Thyroid gland (tissue), 4 donors: ENCODE measurements at regions not wholly inside any gene's neighbourhood (a gene's known extent, or its start where the extent isn't known, plus 50 kb on each side); places are given as distances from the start of the nearest gene placed in this dataset.

ENCODE experiments used
- POLR2A ChIP-seq, 2 donors: fragments of 450-650 bp; IDR thresholded peaks; one replicate each; pipeline ENCODE4 v1.6.1; 2017; ENCODE audit warnings: antibody characterized with exemption in 2 of 2, mild to moderate bottlenecking in 2 of 2, moderate library complexity in 1 of 2
- TF ChIP-seq, protein P1 (sequence below), 6 experiments: fragments of 200-600 bp in 3 of 6; fragments of 450-650 bp in 3 of 6; sonication (generic) in 3 of 6; IDR thresholded peaks; one replicate each; pipeline ENCODE4 v1.5.1; 2016 to 2019; ENCODE audit warnings: antibody characterized with exemption in 6 of 6, mild to moderate bottlenecking in 2 of 6, inconsistent platforms in 1 of 6, moderate library complexity in 1 of 6

DNA sequence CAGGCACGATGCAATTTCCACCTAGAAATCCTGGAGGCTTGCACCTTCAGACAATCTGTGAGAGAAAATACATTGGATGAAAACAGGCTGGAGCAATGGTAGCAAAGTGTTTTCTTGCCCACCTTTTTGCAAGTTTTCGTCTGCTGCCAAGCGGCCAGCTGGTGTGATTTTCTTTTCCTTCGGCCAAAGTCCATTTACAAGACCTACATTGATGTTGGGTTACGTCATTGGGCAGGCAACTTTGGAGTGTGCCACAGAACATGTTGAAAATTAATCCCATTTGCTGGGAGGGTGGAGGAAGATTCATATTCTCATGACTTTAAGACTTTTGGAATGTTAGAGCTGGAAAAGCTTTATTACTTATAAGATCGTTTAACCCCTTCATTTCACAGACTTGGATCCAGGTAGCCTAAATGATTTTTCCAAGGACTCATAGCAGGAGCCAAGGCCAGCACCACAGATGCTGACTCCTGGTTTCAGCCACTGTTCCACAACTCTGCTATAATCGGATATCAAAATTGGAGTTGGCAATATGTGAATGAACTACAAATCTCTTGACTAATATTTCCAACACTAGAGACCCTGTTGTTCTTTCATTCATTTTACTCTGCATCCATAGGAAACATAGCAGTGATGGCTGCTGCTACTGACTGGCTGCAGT is 352.1 kb downstream of the RND3 start:
- TF ChIP-seq POLR2A (IDR thresholded peaks at IDR 0.05) = no peak
- TF ChIP-seq, protein P1, sequence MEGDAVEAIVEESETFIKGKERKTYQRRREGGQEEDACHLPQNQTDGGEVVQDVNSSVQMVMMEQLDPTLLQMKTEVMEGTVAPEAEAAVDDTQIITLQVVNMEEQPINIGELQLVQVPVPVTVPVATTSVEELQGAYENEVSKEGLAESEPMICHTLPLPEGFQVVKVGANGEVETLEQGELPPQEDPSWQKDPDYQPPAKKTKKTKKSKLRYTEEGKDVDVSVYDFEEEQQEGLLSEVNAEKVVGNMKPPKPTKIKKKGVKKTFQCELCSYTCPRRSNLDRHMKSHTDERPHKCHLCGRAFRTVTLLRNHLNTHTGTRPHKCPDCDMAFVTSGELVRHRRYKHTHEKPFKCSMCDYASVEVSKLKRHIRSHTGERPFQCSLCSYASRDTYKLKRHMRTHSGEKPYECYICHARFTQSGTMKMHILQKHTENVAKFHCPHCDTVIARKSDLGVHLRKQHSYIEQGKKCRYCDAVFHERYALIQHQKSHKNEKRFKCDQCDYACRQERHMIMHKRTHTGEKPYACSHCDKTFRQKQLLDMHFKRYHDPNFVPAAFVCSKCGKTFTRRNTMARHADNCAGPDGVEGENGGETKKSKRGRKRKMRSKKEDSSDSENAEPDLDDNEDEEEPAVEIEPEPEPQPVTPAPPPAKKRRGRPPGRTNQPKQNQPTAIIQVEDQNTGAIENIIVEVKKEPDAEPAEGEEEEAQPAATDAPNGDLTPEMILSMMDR (IDR thresholded peaks at IDR 0.05) = no peak
